HepG2 (cell line): ENCODE measurements at regions not wholly inside any gene's neighbourhood (a gene's known extent, or its start where the extent isn't known, plus 50 kb on each side); places are given as distances from the start of the nearest gene placed in this dataset.

Source experiments
- ATAC-seq: fragments of 200-7000 bp; cut with Tn5 transposase; 3 replicates; pipeline ENCODE4 v1.9.1; 2020; ENCODE audit warnings: mild to moderate bottlenecking, moderate library complexity
- BruUV-seq: library from RNA; stranded (reverse); fragments of 400-500 nt; replicated peaks from 2 replicates; lab custom pipeline; 2021; lab: Mats Ljungman, UMichigan
- CTCF ChIA-PET: fragments of 300-600 bp; formaldehyde crosslinking; extraction: SDS; loops from one replicate; lab custom pipeline; 2021; ENCODE audit warnings: low total read pairs, inconsistent platforms, low intra/inter-chr PET ratio; lab: Yijun Ruan, JAX
- POLR2A ChIA-PET: fragments of 350-600 bp; sonication (Branson Sonifier 250); formaldehyde crosslinking; loops from one replicate; lab custom pipeline; 2020; ENCODE audit warnings: antibody characterized with exemption, inconsistent platforms; lab: Yijun Ruan, JAX
- DNase-seq: peaks from one replicate; pipeline ENCODE4 v3.0.0-alpha.2; 2015; ENCODE audit warnings: low spot score
- FAIRE-seq: peaks from 3 replicates; lab custom pipeline; 2011; peaks lifted over from hg19 to GRCh38; lab: Jason Lieb, UNC
- H2AFZ ChIP-seq: one replicate; pipeline ENCODE4 v1.6.1; 2011; ENCODE audit warnings: low read length, inconsistent platforms
- H3K27ac ChIP-seq: fragments of 300-600 bp; 3 replicates; pipeline ENCODE4 v1.8.0; 2011; ENCODE audit warnings: mixed run types, mild to moderate bottlenecking, mixed read lengths, low read length, inconsistent platforms; ENCODE audit not compliant: insufficient read depth; ENCODE audit errors: extremely low read length
- H3K27me3 ChIP-seq, 2 experiments: fragments of 200-600 bp in 1 of 2; 2 replicates in 1 of 2; 3 replicates in 1 of 2; pipeline versions ENCODE4 v1.6.0 to v1.8.0; 2011; ENCODE audit warnings: low read length in 2 of 2, mild to moderate bottlenecking in 2 of 2, moderate library complexity in 2 of 2, inconsistent platforms in 1 of 2; ENCODE audit not compliant: insufficient read depth in 2 of 2, control insufficient read depth in 1 of 2
- H3K36me3 ChIP-seq, 2 experiments: fragments of 200-600 bp in 1 of 2; replicated peaks in 1 of 2; 2 replicates in 1 of 2; 3 replicates in 1 of 2; pipeline versions ENCODE4 v1.5.1 to v1.8.0; 2011; ENCODE audit warnings: low read length in 2 of 2, inconsistent platforms in 1 of 2; ENCODE audit not compliant: insufficient read depth in 2 of 2, control insufficient read depth in 1 of 2
- H3K4me1 ChIP-seq: 2 replicates; pipeline ENCODE4 v1.5.1; 2012; ENCODE audit warnings: low read length, inconsistent platforms; ENCODE audit not compliant: insufficient read depth
- H3K4me2 ChIP-seq: 2 replicates; pipeline ENCODE4 v1.6.0; 2011; ENCODE audit warnings: low read depth, low read length, inconsistent platforms
- H3K4me3 ChIP-seq, 3 experiments: fragments of 200-600 bp in 1 of 3; sonication (generic), shearing (Covaris generic) in 1 of 3; replicated peaks in 1 of 3; 2 replicates each; pipeline ENCODE4 v1.5.1; 2011 to 2016; ENCODE audit warnings: low read length in 3 of 3, inconsistent platforms in 2 of 3, low read depth in 2 of 3, mild to moderate bottlenecking in 2 of 3, control low read depth in 1 of 3, mixed read lengths in 1 of 3; ENCODE audit not compliant: insufficient read depth in 1 of 3
- H3K79me2 ChIP-seq: one replicate; pipeline ENCODE4 v1.6.1; 2011; ENCODE audit warnings: low read length, inconsistent platforms; ENCODE audit not compliant: insufficient read depth
- H3K9ac ChIP-seq: 2 replicates; pipeline ENCODE4 v1.6.0; 2011; ENCODE audit warnings: mild to moderate bottlenecking, low read depth, low read length, inconsistent platforms; ENCODE audit not compliant: insufficient read depth
- H3K9me3 ChIP-seq: 2 replicates; pipeline ENCODE4 v1.5.1; 2012; ENCODE audit warnings: mild to moderate bottlenecking, low read length
- H4K20me1 ChIP-seq: 2 replicates; pipeline ENCODE4 v1.6.0; 2011; ENCODE audit warnings: inconsistent platforms, mild to moderate bottlenecking, low read length, moderate library complexity; ENCODE audit not compliant: insufficient read depth
- DNMT1 ChIP-seq: sonication (generic); formaldehyde crosslinking; IDR thresholded peaks from 2 replicates; pipeline ENCODE4 v1.5.1; 2020; ENCODE audit warnings: mild to moderate bottlenecking, missing genetic modification reagents
- HNRNPK ChIP-seq: fragments of 200-400 bp; formaldehyde crosslinking; IDR thresholded peaks from 2 replicates; pipeline ENCODE4 v1.6.1; 2018; ENCODE audit warnings: low read length, low read depth, moderate library complexity, mild to moderate bottlenecking; ENCODE audit not compliant: poor library complexity, severe bottlenecking
- KDM2A ChIP-seq: sonication (generic); formaldehyde crosslinking; IDR thresholded peaks from 2 replicates; pipeline ENCODE4 v1.4.0; 2020; ENCODE audit warnings: low read depth, missing genetic modification reagents, borderline replicate concordance
- MIER3 ChIP-seq: IDR thresholded peaks from 2 replicates; pipeline ENCODE4 v1.6.1; 2016; ENCODE audit warnings: missing compliant biosample characterization, borderline replicate concordance
- NAIF1 ChIP-seq: sonication (generic); formaldehyde crosslinking; IDR thresholded peaks from 2 replicates; pipeline ENCODE4 v1.5.0; 2020; ENCODE audit warnings: mild to moderate bottlenecking, missing genetic modification reagents, borderline replicate concordance
- NR2F1 ChIP-seq, 2 experiments: fragments of 450-650 bp in 1 of 2; formaldehyde crosslinking in 1 of 2; IDR thresholded peaks; 2 replicates each; pipeline versions ENCODE4 v1.5.0 to v1.6.1; 2016 to 2020; ENCODE audit warnings: mild to moderate bottlenecking in 1 of 2, missing compliant biosample characterization in 1 of 2, missing genetic modification reagents in 1 of 2, moderate library complexity in 1 of 2
- SIX1 ChIP-seq: sonication (generic); formaldehyde crosslinking; IDR thresholded peaks from 2 replicates; pipeline ENCODE4 v1.4.0; 2020; ENCODE audit warnings: missing genetic modification reagents, borderline replicate concordance
- SMAD1 ChIP-seq: sonication (generic); formaldehyde crosslinking; IDR thresholded peaks from 2 replicates; pipeline ENCODE4 v1.4.0; 2020; ENCODE audit warnings: missing genetic modification reagents, low read depth, mild to moderate bottlenecking, borderline replicate concordance
- STAG1 ChIP-seq: sonication (generic); formaldehyde crosslinking; IDR thresholded peaks from 2 replicates; pipeline ENCODE4 v1.4.0; 2020; ENCODE audit warnings: missing genetic modification reagents
- ZNF432 ChIP-seq: sonication (generic); formaldehyde crosslinking; IDR thresholded peaks from 2 replicates; pipeline ENCODE4 v1.5.0; 2020; ENCODE audit warnings: missing genetic modification reagents, mild to moderate bottlenecking, borderline replicate concordance
- WGBS: methylation state at CpG from one replicate; pipeline ENCODE4 v1.1.6; 2017; ENCODE audit warnings: low lambda C conversion rate; 5-methylcytosine and 5-hydroxymethylcytosine counted together
- in situ Hi-C: cut with HindIII; loops from 2 replicates; pipeline ENCODE4 v1.10.0; 2017; ENCODE audit warnings: low pct_unique_long_range_greater_than_20kb; ENCODE audit not compliant: extremely low pct_ligation_motif_present
- intact Hi-C: fragments of 100-400 bp; cut with micrococcal nuclease; formaldehyde crosslinking; loops from one replicate; pipeline ENCODE4 v1.10.0; 2022; ENCODE audit not compliant: unreplicated experiment
- TF ChIP-seq, protein P1 (sequence below): sonication (generic); formaldehyde crosslinking; IDR thresholded peaks from 2 replicates; pipeline ENCODE4 v1.5.0; 2020; ENCODE audit warnings: mild to moderate bottlenecking, missing genetic modification reagents, borderline replicate concordance
- TF ChIP-seq, protein P2 (sequence below): IDR thresholded peaks from 2 replicates; pipeline ENCODE4 v1.6.1; 2016; ENCODE audit warnings: missing compliant biosample characterization, missing genetic modification reagents, borderline replicate concordance
- TF ChIP-seq, protein P3 (sequence below): sonication (generic); formaldehyde crosslinking; IDR thresholded peaks from 2 replicates; pipeline ENCODE4 v1.5.1; 2020; ENCODE audit warnings: missing genetic modification reagents, mild to moderate bottlenecking, borderline replicate concordance

GRCh38 chr4:24471486-24472160, 112.7 kb downstream of the DHX15 start:
- DNase-seq (no peak), ATAC-seq (peak; percentile 2; the same call in 1 of the 3 replicates), FAIRE-seq (no peak)
- 32% methylated on average over 23 of the region's 50 CpGs for WGBS
- POLR2A ChIA-PET, result no interaction called here
- H4K20me1 ChIP-seq, result no peaks in the 10 kb centered on the region
- no peaks in the 10 kb centered on the region for H3K9me3 ChIP-seq
- intact Hi-C loops (no loop called here), in situ Hi-C loops (no loop called here)
- H3K36me3 ChIP-seq, result no peaks in the 10 kb centered on the region
- H3K27me3 ChIP-seq, result peaks cover 13 to 56% of the 10 kb centered on the region in 2 experiments; a peak in 4 of 5 replicates
- BruUV-seq, result no TSS peak
- no peak overlapping the region; the same call in 1 of the 2 replicates for H3K4me2 ChIP-seq
- no peak overlapping the region for H3K4me3 ChIP-seq
- 0 out of 2 replicates have a peak, but pooled peaks cover 4% of the 10 kb centered on the region for H3K4me1 ChIP-seq
- H3K27ac ChIP-seq, result no peak overlapping the region
- CTCF ChIA-PET, result no interaction called here
- H2AFZ ChIP-seq, result no peak overlapping the region
- H3K9ac ChIP-seq, result no peak overlapping the region
- H3K79me2 ChIP-seq, result no peaks in the 10 kb centered on the region
- TF ChIP-seq, protein P1, sequence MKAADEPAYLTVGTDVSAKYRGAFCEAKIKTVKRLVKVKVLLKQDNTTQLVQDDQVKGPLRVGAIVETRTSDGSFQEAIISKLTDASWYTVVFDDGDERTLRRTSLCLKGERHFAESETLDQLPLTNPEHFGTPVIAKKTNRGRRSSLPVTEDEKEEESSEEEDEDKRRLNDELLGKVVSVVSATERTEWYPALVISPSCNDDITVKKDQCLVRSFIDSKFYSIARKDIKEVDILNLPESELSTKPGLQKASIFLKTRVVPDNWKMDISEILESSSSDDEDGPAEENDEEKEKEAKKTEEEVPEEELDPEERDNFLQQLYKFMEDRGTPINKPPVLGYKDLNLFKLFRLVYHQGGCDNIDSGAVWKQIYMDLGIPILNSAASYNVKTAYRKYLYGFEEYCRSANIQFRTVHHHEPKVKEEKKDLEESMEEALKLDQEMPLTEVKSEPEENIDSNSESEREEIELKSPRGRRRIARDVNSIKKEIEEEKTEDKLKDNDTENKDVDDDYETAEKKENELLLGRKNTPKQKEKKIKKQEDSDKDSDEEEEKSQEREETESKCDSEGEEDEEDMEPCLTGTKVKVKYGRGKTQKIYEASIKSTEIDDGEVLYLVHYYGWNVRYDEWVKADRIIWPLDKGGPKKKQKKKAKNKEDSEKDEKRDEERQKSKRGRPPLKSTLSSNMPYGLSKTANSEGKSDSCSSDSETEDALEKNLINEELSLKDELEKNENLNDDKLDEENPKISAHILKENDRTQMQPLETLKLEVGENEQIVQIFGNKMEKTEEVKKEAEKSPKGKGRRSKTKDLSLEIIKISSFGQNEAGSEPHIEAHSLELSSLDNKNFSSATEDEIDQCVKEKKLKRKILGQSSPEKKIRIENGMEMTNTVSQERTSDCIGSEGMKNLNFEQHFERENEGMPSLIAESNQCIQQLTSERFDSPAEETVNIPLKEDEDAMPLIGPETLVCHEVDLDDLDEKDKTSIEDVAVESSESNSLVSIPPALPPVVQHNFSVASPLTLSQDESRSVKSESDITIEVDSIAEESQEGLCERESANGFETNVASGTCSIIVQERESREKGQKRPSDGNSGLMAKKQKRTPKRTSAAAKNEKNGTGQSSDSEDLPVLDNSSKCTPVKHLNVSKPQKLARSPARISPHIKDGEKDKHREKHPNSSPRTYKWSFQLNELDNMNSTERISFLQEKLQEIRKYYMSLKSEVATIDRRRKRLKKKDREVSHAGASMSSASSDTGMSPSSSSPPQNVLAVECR (CRISPR knock-in tag), result no peak
- TF ChIP-seq HNRNPK, result no peak
- TF ChIP-seq SMAD1 (CRISPR knock-in tag), result no peak
- TF ChIP-seq, protein P2, sequence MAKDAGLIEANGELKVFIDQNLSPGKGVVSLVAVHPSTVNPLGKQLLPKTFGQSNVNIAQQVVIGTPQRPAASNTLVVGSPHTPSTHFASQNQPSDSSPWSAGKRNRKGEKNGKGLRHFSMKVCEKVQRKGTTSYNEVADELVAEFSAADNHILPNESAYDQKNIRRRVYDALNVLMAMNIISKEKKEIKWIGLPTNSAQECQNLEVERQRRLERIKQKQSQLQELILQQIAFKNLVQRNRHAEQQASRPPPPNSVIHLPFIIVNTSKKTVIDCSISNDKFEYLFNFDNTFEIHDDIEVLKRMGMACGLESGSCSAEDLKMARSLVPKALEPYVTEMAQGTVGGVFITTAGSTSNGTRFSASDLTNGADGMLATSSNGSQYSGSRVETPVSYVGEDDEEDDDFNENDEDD, result no peak
- no peak for TF ChIP-seq DNMT1
- no peak for TF ChIP-seq SIX1
- no peak for TF ChIP-seq STAG1 (CRISPR knock-in tag)
- TF ChIP-seq NAIF1 (CRISPR knock-in tag), result no peak
- TF ChIP-seq KDM2A, result no peak
- no peak for TF ChIP-seq NR2F1 (CRISPR knock-in tag; IDR thresholded peaks at IDR 0.05)
- no peak for TF ChIP-seq MIER3 (CRISPR knock-in tag)
- TF ChIP-seq, protein P3, sequence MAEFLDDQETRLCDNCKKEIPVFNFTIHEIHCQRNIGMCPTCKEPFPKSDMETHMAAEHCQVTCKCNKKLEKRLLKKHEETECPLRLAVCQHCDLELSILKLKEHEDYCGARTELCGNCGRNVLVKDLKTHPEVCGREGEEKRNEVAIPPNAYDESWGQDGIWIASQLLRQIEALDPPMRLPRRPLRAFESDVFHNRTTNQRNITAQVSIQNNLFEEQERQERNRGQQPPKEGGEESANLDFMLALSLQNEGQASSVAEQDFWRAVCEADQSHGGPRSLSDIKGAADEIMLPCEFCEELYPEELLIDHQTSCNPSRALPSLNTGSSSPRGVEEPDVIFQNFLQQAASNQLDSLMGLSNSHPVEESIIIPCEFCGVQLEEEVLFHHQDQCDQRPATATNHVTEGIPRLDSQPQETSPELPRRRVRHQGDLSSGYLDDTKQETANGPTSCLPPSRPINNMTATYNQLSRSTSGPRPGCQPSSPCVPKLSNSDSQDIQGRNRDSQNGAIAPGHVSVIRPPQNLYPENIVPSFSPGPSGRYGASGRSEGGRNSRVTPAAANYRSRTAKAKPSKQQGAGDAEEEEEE (CRISPR knock-in tag), result no peak
- no peak for TF ChIP-seq ZNF432 (CRISPR knock-in tag)
